HPDE6-E6E7 (cell line): ENCODE measurements at regions not wholly inside any gene's neighbourhood (a gene's known extent, or its start where the extent isn't known, plus 50 kb on each side); places are given as distances from the start of the nearest gene placed in this dataset.

ENCODE experiments used
- DNase-seq: peaks from one replicate; pipeline ENCODE4 v3.0.0; 2011; ENCODE audit warnings: missing footprints; ENCODE audit errors: extremely low spot score

GRCh38 chr2:191514613-191515012 is 163.3 kb upstream of the NABP1 start:
- DNase-seq, result no peak

GRCh38 chr2:191515551-191515950 is 162.4 kb upstream of the NABP1 start:
- DNase-seq, result no peak

- DNase-seq, result no peak
Measured at GRCh38 chr2:191516260-191516659, 161.7 kb upstream of the NABP1 start.

GRCh38 chr2:191521608-191522208 is 156.2 kb upstream of the NABP1 start:
- no peak for DNase-seq

- DNase-seq, result no peak
Measured at GRCh38 chr2:191522478-191523120, 155.3 kb upstream of the NABP1 start.

- no peak for DNase-seq
Measured at GRCh38 chr2:191526091-191526490, 151.8 kb upstream of the NABP1 start.

- DNase-seq, result no peak
Measured at GRCh38 chr2:191526536-191526935, 151.4 kb upstream of the NABP1 start.

GRCh38 chr2:191526953-191527556 is 150.9 kb upstream of the NABP1 start:
- no peak for DNase-seq

- no peak for DNase-seq
Measured at GRCh38 chr2:191530618-191531017, 147.3 kb upstream of the NABP1 start.

GRCh38 chr2:191533693-191534180 is 144.2 kb upstream of the NABP1 start:
- DNase-seq, result no peak

GRCh38 chr2:191537921-191538320 is 140.0 kb upstream of the NABP1 start:
- no peak for DNase-seq

GRCh38 chr2:191538334-191538903 is 139.5 kb upstream of the NABP1 start:
- no peak for DNase-seq

GRCh38 chr2:191539068-191539467 is 138.9 kb upstream of the NABP1 start:
- no peak for DNase-seq

- DNase-seq, result no peak
Measured at GRCh38 chr2:191540681-191541080, 137.3 kb upstream of the NABP1 start.

GRCh38 chr2:191543708-191544107 is 134.2 kb upstream of the NABP1 start:
- DNase-seq, result no peak

- DNase-seq, result no peak
Measured at GRCh38 chr2:191544461-191545062, 133.4 kb upstream of the NABP1 start.

- DNase-seq, result no peak
Measured at GRCh38 chr2:191545361-191545760, 132.6 kb upstream of the NABP1 start.

GRCh38 chr2:191552066-191552465 is 125.9 kb upstream of the NABP1 start:
- DNase-seq, result no peak

GRCh38 chr2:191554240-191554639 is 123.7 kb upstream of the NABP1 start:
- no peak for DNase-seq

- DNase-seq, result peak; percentile 68
Measured at GRCh38 chr2:191555092-191555742, 122.7 kb upstream of the NABP1 start.

GRCh38 chr2:191556463-191556862 is 121.5 kb upstream of the NABP1 start:
- DNase-seq, result no peak

- no peak for DNase-seq
Measured at GRCh38 chr2:191557841-191558240, 120.1 kb upstream of the NABP1 start.
